GM12872 (cell line): ENCODE measurements at regions not wholly inside any gene's neighbourhood (a gene's known extent, or its start where the extent isn't known, plus 50 kb on each side); places are given as distances from the start of the nearest gene placed in this dataset.

Source experiments
- CTCF ChIP-seq: IDR thresholded peaks from 3 replicates; pipeline ENCODE4 v1.5.1; 2011; ENCODE audit warnings: low read depth, mild to moderate bottlenecking, low read length, moderate library complexity; ENCODE audit not compliant: insufficient read depth

GRCh38 chr10:64798297-64798696 lies 1277.1 kb downstream of the REEP3 start:
- TF ChIP-seq CTCF: no peak

GRCh38 chr10:64813391-64813790 lies 1292.2 kb downstream of the REEP3 start:
- no peak for TF ChIP-seq CTCF

GRCh38 chr10:64814201-64814600 lies 1293.0 kb downstream of the REEP3 start:
- no peak for TF ChIP-seq CTCF

DNA sequence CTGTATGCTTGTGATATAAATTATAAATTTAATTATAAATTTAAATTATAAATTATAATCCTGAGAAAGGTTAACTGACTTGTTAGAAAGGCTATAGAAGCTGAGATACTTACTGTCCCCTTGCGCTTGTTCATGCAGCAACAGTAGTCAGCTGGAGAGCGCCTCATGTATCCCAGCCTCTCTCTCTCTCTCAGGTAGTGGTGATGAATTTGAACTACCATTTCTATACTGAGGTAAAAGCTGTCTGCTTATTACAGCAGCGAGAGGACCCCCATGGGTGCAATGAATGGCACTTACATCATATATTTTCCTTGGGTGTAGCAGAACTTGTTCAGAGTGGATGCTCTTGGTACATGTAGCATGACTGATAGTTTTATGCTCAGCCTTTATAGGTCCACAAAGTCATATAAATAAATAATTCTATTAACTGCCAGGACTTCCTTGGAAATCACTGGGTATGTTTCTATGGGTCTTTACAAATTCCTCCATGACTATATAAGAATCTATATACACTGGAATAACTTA lies 1308.7 kb downstream of the REEP3 start:
- no peak for TF ChIP-seq CTCF

- no peak for TF ChIP-seq CTCF
These were observed 1309.7 kb downstream of the REEP3 start for GRCh38 chr10:64830869-64831268.

DNA sequence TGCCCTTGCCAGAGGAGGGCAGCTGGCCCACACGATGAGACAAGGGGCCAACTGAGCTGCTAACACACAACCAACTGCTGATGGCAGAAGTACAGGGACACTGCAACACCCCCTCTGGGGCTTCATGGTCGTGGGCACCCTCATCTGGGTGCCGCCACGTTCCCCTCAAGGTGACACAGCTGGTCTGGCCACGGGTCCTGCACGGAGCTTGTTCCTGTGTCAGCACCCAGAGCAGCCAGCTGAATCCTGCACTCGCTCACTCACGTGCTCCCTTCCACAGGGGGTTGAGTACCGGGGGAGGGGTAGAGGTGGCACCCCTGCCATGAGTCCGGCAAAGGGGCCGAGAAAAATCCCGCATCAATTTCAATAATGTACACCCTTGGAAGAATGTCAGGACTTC lies 1319.1 kb downstream of the REEP3 start:
- TF ChIP-seq CTCF: no peak

DNA sequence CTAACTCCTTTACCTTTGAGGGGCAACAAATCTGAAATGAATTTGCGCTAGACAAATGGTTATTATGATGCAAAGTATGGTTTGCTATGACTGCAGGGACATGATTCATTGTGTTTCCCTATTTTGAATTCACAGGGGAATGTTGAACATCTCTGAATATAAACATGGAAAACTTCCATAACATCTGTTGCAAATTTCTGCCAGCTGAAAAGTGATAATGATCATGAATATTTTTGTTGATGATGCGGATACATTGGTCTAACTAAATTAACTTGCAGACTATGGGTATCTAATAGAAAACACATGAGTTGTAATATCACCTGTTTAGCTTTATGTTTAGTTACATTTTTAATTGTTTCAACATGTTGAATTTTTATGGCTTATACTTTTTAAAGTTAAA lies 1325.5 kb downstream of the REEP3 start:
- no peak for TF ChIP-seq CTCF

DNA sequence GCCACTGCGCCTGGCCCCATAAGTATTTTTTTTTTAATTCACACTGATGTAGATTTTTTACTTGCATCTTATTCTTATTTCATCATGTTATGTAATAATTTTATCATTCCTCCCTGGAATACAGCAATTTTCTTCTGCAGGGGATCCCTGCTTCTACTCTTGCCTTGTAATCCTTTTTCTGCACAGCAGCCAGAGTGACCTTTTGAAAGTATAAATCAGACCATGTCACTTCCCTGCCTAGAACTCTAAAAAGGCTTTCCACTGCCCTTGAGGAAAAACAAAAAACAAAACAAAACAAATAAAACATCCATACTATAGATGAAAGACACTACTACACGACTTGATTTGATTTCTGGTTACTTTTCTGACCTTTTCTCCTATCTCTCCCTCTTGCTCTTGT lies 1334.7 kb downstream of the REEP3 start:
- TF ChIP-seq CTCF: no peak
